Kidney tubule cell (primary cell): ENCODE measurements at regions not wholly inside any gene's neighbourhood (a gene's known extent, or its start where the extent isn't known, plus 50 kb on each side); places are given as distances from the start of the nearest gene placed in this dataset.
A peak's percentile ranks its signal among the peaks of the same experiment; 100 is the strongest.
"Not testable (repeated sequence)": the region's sequence is repeated elsewhere in the genome, so short reads cannot be mapped to it uniquely, and the experiment has no call there.

Source experiments
- DNase-seq: peaks from one replicate; pipeline ENCODE4 v3.0.0-alpha.2; 2018; ENCODE audit warnings: low spot score

DNA sequence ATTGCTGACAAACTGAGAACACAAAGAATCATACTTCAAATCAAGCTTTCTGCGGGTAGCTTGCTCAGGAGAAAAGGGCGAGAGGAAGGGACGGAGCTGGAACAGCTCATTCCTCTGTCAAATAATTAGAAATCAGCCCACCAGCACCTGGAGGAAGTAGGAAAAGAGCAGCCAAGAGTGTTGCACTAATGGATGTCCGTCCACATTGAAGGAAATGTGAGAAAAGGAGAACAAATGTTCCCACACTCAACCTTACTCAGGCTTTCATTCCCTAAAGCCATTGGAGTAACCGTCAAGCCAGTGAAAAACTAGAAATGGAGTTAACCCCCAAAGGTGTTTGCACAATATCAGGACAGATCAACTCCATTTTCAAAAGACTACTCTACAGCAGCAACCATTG, 233.0 kb upstream of the PRKD1 start:
- no peak for DNase-seq

DNA sequence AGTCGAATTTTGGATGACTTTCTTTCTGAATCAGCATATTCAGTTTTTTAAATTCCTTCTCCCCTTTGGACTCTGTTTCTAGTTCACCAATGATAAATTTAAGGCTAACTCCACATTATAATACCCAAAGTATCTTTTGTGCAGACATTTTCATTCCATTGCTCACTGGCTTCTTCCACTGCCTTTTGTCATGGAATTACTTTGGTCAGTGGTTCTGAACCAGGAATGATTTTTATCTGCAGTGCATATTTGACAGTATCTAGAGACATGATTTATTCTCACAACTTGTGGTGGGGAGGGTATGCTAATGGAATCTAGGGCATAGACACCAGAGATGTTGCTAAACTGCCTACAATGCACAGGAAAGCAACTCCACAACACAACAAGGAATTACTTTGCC, 234.4 kb upstream of the PRKD1 start:
- no peak for DNase-seq

- no peak for DNase-seq
Measured at GRCh38 chr14:30165255-30165654, 237.6 kb upstream of the PRKD1 start.

GRCh38 chr14:30177781-30178180, 250.1 kb upstream of the PRKD1 start:
- DNase-seq = no peak

DNA sequence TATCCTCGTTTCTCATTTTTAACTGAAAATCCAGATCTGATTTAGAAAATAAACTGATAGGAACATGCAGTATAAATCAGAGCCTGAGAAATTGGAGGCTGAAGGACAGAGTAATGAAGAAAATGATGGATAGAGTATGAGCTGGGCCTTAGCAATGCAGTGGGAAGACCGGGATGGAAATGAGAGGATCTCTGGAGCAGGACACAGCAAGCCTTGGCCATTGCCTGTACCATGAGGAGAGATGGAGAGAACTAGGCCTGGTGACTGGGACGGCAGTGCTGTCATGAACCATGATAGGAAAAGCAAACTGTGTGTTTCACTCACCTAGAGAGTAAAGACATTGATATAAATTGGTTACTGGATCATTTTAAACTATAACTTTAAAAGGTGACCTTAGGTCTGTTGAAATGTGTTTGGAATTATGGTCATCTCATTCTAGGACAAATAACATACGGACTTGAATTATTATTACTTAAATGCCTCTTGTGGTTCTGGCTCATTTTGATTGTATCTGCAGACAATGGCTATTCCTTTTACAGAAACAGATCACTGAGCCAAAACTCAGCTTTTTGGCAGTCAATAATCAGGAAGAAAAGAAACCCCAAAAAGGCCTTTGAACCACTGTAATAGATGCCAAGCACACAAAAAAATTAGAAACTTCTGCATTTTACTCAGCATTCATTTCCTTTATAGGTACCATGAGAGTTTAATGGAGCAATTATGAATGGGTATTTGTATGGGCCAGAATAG, 251.9 kb upstream of the PRKD1 start:
- DNase-seq = no peak

DNA sequence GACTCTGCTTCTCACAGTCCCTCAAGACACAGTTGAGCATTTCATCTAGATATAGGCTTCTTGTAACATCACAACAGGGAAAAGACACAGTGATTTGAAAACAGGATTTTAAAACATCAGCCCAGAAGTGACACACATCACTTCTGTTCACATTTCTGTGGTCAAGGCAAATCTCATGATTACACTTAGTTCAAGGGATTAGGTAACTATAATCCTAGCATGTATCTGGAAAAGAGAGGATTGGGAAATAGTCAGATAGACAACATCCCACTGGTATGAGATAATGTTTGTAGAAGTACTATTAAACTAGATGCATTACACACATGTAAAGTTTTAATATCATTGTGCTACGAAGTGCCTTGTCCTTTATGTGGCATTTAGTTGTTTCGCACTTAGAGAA, 252.6 kb upstream of the PRKD1 start:
- DNase-seq = no peak

DNA sequence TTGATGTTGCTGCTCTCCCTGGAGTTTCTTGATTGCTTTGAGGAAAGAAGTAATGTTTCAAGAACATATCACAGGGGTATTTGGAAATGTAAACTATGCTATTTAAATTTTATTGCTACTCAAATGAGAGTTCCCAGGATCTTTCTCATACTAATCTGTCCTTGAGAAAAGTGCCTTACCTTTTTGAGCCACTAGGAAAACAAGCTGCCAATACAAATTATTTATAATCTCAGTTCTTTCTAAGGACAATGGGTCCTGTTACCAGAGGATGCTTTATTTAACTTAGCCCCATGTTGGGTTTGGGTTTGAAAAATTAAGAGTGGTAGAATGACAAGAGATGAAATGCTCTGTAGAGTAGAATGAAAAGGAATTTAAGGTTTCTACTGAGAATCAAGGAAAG, 258.2 kb upstream of the PRKD1 start:
- no peak for DNase-seq

GRCh38 chr14:30191639-30192279, 264.1 kb upstream of the PRKD1 start:
- no peak for DNase-seq

DNA sequence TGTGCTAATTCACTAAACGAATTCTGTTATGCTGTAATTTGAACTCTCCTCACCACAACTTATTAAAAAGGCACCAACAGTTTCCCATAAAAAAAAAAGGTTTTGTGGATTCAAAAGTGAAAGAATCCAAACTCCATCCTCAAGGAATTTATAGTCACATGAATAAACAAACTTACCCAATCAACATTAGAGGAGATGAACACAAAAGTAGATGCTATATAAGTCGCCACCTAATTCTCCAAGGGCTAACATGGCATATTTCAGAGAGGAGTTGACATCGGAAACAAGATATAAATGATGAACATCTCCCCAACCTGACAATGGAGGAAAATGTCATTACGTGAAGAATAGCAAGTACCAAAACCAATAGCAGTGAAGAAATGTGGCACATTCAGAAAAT, 265.5 kb upstream of the PRKD1 start:
- no peak for DNase-seq

DNA sequence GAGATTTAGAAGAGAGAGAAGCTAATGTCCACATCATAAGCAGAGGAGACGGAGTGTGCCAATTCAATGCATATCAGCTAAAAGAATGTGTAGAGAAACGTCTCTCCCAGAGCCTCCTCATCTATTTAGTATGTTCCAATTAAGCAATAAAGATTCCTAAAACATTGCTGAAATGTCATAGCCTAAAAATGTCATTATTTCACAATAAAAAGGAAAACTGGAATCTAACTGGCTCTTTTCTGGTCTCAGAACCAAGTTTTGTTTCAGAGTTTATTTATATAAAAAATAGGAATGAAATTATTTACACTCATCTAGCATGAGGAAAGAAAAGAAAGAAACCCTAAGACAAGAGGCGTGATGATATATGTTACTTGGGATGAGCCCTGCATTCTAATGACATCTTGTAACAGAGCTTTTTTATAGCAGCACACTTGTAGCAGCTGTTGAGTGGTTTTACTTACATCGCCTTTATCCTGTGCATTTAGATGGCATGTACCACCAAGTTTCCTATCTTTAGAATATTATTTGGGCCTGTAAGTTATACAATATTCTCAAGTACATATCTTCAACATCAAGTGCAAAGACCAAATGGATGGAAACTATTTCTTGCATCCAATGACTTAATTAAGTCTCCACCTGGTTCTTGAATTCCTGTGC, 266.3 kb upstream of the PRKD1 start:
- DNase-seq = no peak

GRCh38 chr14:30194741-30195148, 267.1 kb upstream of the PRKD1 start:
- DNase-seq = peak; percentile 35

- no peak for DNase-seq
Measured at GRCh38 chr14:30195941-30196340, 268.3 kb upstream of the PRKD1 start.

DNA sequence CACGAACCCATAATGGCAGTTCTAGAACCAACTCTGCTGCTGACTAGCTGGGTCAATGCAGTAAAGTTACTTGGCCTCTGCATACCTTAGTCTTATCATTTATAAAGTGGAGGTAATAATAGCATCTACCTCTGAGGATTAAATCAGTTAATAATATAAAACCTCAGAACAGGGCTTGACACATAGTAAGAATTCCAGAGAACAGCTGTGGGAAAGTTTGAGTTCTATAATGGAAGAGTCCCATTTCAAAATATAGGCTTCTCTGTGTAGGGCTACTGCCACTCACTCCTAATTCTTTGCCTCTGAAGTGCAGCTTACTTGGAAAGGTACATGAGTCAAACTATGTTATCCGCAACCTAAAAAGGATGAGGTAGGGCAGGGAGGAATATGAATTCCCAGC, 269.2 kb upstream of the PRKD1 start:
- no peak for DNase-seq

- not testable (repeated sequence) for DNase-seq
Measured at GRCh38 chr14:30198720-30199119, 271.1 kb upstream of the PRKD1 start.

DNA sequence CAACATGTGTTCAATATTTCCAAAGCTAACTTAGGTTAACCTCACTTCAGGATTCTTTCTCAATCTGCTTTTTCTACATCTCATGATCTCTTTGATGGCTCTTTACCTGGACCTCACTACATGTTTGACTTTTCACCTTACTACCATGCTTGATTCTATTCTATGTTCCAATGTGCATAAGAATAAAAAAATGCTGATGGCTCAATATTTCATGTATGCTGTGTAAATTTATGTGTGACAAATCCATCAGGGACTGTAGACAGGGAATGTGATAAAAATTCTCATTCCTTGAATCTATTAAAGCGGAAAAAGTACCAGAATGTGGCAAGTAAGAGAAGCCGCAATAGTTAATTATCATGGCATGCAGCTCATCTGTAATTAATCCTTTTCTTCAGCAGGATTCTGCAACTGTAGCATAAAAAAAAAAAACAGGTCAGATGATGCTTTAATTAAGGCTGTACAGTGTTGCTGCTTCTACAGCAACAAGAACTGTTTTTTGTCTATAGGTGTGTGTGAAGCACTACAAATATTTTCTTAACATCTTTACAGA, 276.9 kb upstream of the PRKD1 start:
- DNase-seq = no peak

DNA sequence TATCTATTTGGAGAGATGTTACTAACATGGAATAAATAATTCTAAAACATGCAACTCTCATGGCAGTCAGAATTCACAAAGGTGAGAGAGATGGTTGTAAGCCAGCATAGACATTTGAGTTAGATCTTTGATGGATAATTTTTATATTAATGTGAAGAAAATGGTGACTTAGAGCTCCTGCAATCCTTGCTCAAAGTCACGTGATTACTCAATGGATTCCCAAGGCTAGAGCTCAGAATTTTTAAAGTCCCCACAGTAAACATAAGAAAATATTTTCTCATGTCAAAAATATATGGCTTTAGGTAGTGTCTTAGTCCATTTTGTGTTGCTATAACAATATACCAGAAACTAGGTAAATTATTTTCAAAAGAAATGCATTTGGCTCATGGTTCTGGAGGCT, 281.5 kb upstream of the PRKD1 start:
- DNase-seq = no peak

GRCh38 chr14:30210630-30211029, 283.0 kb upstream of the PRKD1 start:
- peak; percentile 41 for DNase-seq

GRCh38 chr14:30211326-30211725, 283.7 kb upstream of the PRKD1 start:
- DNase-seq = peak; percentile 39

DNA sequence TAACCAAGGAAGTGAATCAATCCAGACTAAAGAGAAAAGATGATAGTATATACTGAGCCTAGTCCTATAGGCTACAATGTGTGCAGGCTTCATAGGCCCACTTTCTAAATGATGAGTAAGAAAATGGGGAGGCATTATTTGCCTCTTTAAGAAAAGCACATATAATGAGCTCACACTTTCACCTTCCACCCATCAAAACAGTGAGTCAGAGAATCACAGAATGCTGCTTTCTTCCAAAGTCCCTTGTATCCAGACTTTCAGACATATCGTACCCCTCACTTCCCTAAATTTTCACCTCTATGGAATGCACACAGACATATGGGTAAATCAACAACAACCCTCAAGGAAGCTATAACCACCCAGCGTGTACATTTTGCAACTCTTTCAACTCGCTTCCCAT, 286.4 kb upstream of the PRKD1 start:
- DNase-seq = peak; percentile 61

- peak; percentile 69 for DNase-seq
Measured at GRCh38 chr14:30214461-30215090, 286.9 kb upstream of the PRKD1 start.

DNA sequence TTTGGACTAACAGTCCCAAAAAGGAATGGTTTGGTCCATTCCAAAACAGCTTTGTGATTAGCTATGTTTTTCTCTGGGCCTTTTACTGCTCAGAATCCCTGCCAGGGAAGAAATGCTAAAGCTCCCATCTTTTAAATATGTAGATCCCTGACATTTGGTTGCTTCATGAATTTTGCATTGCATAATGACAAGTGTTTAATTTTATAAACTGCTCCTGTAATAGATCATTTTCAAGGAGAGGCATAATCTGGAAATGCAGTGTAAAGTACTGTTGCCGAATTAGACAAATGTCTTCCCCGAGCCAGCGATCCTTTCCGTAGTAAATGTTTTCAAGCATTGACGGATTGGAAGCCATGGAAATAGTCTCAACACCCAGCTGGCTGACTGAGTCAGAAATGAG, 291.3 kb upstream of the PRKD1 start:
- no peak for DNase-seq

DNA sequence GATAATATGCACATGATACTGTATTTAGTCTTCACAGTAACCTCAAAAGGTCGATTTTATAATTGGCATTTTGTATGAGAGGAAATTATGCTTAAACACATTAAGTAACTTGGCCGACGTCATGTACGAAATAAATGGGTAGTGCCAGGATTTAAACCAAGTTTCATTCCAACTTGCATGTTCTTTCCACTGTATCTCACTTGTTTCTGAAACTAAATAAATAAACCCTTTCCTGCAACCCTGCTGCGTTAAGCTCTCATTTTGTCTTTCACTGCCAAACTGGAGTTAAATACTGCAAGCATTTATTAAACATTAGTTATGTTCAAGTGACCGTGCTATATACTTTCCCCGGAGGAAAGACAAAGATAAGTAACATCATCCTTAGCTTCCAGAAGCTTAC, 293.9 kb upstream of the PRKD1 start:
- DNase-seq = no peak

DNA sequence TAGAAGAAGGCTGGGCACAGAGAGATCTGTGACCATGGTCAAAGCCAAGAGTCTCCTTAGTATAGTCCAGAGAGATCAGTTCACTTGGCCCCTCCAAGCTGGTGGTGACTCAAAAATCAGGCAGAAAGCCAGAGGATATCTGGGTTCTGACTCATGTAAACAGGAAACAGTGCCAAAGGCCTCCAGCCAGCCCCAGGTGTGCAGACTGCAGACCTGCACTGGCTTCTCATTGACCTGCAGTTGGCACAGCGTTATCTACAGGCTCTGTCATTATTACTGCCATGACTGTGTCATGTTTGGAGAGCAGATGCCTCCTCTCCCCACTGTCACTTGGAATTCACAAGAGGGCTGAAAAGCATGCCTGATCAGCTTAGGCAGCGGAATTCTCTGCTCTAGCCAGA, 295.7 kb upstream of the PRKD1 start:
- peak; percentile 97 for DNase-seq
